ENCODE measurements at regions not wholly inside any gene's neighbourhood (a gene's known extent, or its start where the extent isn't known, plus 50 kb on each side); places are given as distances from the start of the nearest gene placed in this dataset.

DNA sequence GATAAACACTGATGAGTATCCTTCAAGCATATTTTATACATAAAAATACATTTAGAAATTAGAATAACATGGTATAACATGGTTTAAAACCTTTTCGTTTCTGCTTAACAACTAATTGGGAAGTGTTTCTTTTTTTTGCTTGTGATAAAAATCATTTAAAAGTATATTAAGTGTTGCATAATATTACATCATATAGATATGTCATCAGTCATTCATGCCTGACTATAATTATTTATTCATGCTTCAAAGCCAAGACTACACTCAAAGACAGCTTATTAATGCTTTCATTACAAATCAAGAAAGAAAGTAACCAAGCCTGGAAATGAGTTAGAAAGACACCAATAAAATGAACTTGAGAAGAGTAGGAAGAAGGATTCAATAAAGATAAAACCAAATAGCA lies 136.6 kb upstream of the TP63 start:
- TF ChIP-seq, protein P1, sequence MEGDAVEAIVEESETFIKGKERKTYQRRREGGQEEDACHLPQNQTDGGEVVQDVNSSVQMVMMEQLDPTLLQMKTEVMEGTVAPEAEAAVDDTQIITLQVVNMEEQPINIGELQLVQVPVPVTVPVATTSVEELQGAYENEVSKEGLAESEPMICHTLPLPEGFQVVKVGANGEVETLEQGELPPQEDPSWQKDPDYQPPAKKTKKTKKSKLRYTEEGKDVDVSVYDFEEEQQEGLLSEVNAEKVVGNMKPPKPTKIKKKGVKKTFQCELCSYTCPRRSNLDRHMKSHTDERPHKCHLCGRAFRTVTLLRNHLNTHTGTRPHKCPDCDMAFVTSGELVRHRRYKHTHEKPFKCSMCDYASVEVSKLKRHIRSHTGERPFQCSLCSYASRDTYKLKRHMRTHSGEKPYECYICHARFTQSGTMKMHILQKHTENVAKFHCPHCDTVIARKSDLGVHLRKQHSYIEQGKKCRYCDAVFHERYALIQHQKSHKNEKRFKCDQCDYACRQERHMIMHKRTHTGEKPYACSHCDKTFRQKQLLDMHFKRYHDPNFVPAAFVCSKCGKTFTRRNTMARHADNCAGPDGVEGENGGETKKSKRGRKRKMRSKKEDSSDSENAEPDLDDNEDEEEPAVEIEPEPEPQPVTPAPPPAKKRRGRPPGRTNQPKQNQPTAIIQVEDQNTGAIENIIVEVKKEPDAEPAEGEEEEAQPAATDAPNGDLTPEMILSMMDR (IDR thresholded peaks at IDR 0.05): no peak
- no peak for TF ChIP-seq POLR2A (IDR thresholded peaks at IDR 0.05)
